Suppressor macrophage (primary cell): ENCODE measurements at regions not wholly inside any gene's neighbourhood (a gene's known extent, or its start where the extent isn't known, plus 50 kb on each side); places are given as distances from the start of the nearest gene placed in this dataset.

ENCODE experiments used
- DNase-seq, 4 experiments: peaks; one replicate each; pipeline ENCODE4 v3.0.0-alpha.2; 2020 to 2022

DNA sequence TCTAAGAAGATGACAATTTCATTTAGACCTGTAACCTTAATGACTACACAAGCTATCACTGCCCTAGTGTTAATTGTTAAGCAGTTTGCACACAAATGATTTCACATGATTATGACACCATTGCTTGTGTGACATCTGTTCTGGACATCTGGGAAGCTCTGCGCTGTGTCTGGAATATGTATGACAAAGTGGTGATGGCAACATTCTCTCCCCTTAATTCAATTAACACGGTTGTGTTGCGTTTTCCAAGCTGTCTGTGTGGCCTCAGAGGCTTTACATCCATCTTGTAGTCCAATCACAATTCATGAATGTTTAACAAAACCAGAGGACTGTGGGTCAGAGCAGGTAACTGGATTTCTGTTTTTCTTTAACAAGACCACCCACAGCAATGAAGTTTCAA lies 204.4 kb downstream of the COG6 start:
- DNase-seq = no peak

- no peak for DNase-seq
Observed at GRCh38 chr13:39862900-39863299, 207.4 kb downstream of the COG6 start.

DNA sequence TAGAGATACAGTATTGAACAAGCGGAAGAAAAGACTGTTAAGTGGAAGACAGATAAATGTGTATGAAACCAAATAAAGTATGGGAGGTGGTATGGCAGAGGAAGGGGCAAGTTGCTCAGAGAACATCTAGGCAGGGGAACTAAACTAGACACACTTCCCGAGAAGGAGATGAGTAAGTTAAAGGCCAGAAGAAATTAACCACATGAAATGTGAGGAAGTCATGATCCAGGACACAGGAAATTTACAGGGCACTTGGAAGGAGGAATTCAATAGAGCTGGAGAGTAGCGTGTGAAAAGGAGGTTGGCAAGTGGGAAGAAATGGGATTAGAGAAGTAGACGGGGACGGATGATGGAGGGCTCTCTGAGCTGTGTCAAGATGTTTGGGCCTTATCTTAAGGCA lies 208.8 kb downstream of the COG6 start:
- no peak for DNase-seq

DNA sequence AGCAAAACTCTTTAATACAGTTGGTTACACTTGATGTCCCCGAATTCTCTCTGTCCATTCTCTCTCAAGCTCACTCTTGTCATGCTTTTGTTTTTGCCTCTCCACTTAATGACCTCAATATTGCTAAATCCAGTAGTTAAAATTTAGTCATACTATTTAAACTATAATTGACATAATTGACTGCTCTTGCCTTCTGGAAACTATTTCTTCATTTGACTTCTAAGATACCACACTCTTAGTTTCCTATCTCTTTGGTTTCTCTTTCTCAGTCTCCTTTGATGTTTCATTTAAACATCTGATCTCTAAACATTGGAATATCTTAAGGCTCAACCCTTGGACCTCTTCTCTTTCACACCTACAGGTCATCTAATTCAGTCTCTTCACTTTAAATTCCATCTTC lies 211.3 kb downstream of the COG6 start:
- no peak for DNase-seq

GRCh38 chr13:39867807-39868206 lies 212.3 kb downstream of the COG6 start:
- DNase-seq = no peak

DNA sequence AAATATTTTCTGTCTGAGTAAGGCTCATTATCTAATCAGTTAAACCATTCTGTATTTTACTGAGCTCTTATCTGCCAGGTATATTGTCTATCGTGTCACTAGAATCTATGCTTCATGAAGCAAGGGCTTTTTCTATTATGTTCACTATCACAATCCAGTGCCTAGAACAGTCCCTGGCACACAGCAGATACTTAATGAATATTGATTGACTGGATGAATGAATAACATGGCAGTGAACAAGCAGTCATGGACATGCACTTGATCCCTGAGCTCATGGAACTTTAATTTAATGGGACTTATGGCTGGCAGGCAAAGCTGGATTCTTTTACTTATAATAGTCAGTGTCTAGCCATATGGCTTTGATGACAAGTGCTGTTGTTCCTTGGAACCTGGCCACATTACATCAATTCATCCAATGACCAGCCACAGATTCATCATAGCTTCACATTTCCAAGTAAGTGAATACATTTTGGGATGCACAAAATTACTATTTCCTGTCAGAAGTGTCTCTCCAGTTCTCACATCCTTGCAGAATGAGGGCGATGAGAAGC lies 214.8 kb downstream of the COG6 start:
- no peak for DNase-seq

DNA sequence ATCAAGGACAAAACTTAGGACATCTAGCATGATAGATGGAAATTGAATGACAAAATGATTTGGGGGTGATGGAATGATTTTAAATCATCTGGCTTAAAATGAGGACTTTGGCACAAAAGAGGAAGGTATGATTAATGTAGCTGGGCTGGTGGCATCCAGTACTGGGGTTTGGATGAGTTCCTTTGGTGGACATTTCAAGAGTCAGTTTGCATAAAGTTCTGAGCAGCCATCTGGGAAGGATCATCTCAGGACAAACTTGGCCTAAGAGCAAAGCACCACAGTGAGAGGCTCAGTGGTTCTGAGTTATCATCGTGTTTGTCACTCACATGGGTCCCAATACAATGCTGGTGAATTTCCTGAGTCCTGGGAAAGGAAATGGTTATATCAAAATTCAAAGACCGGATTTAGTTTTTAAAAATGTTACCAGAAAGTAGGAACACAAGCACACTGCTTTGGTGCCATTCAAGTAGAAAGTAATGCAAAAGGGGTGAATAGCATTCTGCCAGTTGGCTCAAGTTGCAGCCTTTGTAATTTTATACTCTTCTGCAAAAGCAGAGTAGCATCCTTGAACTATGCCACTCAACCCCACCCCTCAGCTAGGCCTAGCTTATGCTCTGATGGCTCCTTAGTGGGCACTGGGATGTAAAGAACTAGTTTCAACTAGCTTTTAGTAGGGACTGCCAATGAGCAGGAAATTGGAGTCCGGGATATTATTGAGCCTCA lies 219.0 kb downstream of the COG6 start:
- no peak for DNase-seq

DNA sequence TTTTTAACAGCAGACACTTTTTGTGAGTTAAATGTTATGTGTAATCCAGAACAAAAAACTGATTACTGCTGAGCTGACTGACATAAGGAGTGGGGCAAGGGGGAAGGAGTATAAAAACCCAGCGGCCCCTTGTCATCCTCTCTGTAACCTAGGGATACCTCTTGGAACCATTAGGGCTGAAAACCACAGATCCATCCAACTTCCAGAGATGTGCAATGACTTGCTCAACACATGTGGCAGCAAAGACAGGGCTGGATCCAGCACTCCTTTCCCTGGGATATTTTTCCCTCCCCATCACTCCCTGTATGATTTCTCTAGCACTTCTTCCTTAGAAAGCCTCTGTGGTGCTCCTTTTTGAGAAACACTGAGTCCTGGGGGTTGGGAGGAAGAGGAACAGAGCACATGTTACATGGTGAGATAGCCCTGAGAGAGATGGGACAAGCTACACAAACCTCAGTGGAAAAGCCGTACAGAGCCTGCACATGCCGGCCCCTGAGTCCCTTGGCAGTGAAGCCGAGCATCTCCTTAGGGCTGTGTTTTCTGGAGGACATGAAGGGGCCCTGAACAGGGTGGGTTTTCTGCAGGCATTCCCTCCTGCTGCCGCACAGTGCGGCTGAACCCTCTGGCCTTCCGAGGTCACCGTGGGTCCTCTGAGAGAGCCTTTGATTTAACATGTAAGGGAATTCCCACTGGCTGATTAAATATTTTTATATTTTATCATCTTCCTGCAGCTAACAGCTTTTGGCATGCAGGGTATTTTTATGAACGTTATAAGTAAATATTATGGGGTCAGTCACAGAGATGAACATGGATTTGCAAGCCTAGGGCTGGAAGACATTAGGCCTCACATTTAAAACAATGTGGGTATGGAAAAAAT lies 219.9 kb downstream of the COG6 start:
- DNase-seq = no peak

DNA sequence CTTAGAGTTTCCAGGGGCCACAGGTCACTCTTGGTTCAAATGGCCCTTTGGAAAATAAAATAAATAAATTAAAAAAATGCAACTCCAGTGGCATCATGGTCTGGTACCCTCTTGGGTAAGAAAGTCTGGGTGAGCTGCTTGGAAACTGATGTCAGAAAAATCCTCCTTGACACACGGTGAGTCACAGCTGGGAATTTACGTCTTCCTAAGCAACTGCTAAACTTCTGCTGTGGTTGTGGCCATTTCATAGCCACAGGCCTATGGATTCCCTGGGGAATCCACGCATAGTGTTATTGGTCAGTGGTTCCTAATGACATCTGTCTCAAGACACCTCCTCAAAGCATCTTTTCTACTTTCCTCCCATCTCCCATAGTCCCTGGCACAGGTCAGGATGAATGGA lies 220.8 kb downstream of the COG6 start:
- DNase-seq = no peak

GRCh38 chr13:39877134-39877533 lies 221.7 kb downstream of the COG6 start:
- DNase-seq = no peak

- DNase-seq = no peak
Observed at GRCh38 chr13:39879286-39880035, 224.0 kb downstream of the COG6 start.

DNA sequence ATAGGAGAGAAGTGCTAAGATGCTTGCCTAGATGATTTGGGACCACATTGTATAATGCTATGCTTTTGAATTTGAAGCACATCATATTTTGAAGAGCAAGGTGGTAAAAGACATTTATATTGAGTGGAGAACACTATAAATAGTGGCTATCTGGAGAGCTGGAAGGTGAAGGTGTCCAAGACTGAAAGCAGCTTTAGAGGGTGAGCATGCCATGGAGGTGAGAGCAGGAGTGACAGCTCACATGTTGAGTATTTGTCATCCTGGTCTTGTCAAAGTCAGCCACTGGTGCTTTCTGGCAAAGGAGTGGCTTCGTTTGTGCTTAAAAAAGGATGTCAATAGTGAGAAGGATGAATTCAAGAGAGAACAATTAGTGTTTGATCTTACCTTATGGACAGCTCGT lies 225.9 kb downstream of the COG6 start:
- DNase-seq = no peak

DNA sequence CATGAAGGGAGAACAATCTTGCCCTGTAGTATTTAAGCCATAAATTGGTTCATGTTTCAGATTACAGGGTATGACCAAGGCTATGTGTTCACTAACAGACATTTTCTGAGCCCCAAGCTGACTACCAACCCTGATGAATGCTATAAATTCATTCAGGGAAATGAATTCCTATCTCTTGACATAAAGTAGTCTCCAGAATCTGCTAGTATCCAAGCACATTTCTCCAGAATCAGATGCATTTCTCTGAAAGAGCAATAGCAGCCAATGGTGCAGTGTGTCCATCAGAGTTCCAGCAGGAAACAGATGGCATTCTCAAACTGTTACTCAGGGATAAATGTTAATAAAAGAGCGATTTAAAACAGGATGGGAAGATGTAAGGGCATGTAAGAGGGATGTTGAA lies 226.4 kb downstream of the COG6 start:
- no peak for DNase-seq

GRCh38 chr13:39884166-39884565 lies 228.7 kb downstream of the COG6 start:
- DNase-seq = no peak

DNA sequence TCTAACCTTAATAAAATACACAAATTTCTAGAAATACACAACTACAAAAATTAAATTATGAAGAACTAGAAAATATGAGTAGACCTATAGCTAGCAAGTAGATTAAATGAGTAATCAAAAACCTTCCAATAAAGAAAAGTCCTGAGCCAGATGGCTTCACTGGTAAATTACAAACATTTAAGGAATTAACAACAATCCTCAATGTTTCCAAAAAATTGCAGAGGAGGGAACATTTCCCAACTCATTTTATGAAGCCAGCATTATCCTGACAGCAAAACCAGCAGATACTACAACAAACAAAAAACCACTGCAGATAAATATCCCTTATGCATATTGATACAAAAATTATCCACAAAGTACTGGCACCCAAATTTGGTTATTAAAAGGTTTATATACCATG lies 230.9 kb downstream of the COG6 start:
- DNase-seq = no peak

DNA sequence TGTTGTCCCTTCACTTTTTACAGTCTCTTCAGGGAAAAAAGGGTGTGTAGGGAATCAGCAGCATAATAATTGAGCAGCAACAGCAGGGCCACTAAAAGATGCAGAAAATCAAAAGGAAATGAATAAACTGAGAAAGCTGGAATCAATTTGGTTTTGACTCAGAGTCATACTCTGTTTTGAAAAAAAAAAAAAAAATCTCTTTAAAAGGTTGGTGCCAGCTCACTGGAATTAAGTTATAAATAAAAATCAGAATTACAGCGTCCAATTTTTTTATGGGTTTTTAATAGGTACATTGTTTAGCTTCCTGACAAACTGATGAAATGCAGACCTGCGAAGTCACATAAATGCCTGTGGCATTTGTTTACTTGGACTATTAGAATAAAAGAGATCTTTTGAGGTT lies 231.9 kb downstream of the COG6 start:
- DNase-seq = no peak

GRCh38 chr13:39888865-39889810 lies 233.7 kb downstream of the COG6 start:
- DNase-seq = no peak

- DNase-seq = no peak
Observed at GRCh38 chr13:39890537-39890936, 235.1 kb downstream of the COG6 start.

DNA sequence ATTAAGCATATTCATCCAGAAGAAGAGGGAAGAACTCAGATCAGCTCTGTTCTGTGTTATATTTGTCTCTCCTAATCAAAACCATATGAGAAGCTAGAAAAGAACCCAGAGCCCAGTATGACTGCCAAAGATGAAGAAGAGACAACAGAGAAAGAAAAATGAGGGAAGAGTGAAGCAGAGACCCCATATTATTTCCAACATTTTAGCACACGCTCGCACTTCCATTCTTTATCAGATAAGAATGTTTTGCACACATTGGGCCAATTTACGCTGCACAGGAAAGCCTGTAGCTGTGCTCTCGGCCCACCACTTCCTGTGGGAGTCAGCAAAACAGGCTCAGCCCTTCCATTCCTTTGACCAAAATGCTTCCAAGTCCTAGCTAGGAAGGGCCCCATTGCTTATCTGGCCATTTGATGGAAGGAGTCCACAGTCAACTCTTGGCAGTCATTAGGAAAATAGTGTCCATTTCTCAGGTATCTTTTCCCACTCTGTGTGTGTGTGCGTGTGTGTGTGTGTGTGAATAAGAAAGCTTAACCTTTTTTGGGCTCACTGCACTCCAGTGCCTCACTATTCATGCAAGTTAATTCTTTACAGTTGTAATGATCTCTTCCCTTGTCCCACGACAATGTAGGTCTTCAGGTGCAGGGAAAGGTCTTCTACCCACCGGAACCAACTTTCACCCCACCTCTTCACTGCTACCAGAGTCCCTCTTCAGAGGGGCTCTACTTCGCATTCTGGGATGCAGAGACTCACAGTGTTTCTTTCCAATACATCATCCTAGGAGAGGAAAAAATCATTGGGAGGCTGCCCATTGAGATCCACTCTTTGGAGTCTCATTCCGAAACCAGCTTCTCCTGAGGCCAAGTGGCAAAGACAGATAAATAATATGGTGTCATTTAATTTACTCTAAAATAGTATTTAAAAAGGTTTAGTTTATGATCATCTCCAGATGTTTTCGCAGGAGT lies 237.5 kb downstream of the COG6 start:
- DNase-seq = no peak

GRCh38 chr13:39893808-39894207 lies 238.3 kb downstream of the COG6 start:
- DNase-seq = no peak

DNA sequence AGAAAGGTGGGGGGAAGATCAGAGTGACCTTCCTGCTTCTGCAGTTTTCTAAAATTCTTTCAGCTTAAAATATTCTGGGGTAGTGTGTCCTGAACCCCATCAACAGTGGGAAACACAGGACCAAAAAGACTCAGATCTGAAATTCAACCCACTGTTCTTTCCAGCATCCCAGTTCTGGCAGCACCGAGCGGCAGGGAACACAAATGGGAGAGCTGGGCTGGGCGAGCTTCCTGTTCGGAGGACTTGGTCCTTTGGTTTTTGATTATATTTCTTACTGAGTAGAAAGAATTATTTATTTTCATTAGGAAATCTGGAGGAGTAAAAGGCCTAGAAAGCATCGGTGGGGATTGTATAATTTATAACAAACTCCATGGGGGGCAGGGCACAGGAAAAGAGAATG lies 239.1 kb downstream of the COG6 start:
- DNase-seq = no peak
